Pancreas (tissue), 10 donors: ENCODE measurements at regions not wholly inside any gene's neighbourhood (a gene's known extent, or its start where the extent isn't known, plus 50 kb on each side); places are given as distances from the start of the nearest gene placed in this dataset.
"Not testable (repeated sequence)": the region's sequence is repeated elsewhere in the genome, so short reads cannot be mapped to it uniquely, and the experiment has no call there.

Experiments
- ATAC-seq, 4 donors: fragments of 200-7000 bp; cut with Tn5 transposase; one replicate each; pipeline versions ENCODE4 v1.8.0 to v1.9.1; 2020; ENCODE audit warnings: mild to moderate bottlenecking in 4 of 4, moderate library complexity in 4 of 4
- DNase-seq, 6 donors: peaks; one replicate each; pipeline ENCODE4 v3.0.0-alpha.2; 2020
- FAIRE-seq: peaks from 2 replicates; lab custom pipeline; 2012; peaks lifted over from hg19 to GRCh38; lab: Jason Lieb, UNC
- H3K27ac ChIP-seq, 4 donors: fragments of 200-600 bp; sonication (generic); 1 replicate in 3 of 4; 2 replicates in 1 of 4; pipeline versions ENCODE4 v1.5.0 to v1.8.0; 2020
- H3K27me3 ChIP-seq, 4 donors: fragments of 200-600 bp; one replicate each; pipeline ENCODE4 v1.8.0; 2021
- H3K36me3 ChIP-seq, 3 donors: fragments of 200-600 bp; sonication (generic) in 1 of 3; one replicate each; pipeline versions ENCODE4 v1.5.0 to v1.8.0; 2020 to 2021
- H3K4me1 ChIP-seq, 3 donors: fragments of 200-600 bp; one replicate each; pipeline ENCODE4 v1.8.0; 2021
- H3K4me3 ChIP-seq, 4 donors: fragments of 200-600 bp; sonication (generic) in 2 of 4; one replicate each; pipeline versions ENCODE4 v1.5.0 to v1.8.0; 2020 to 2021
- H3K9me3 ChIP-seq, 4 donors: fragments of 200-600 bp; one replicate each; pipeline ENCODE4 v1.8.0; 2021
- WGBS, 2 donors: extraction: QIAGEN DNeasy Blood & Tissue Kit; methylation state at CpG; one replicate each; pipeline ENCODE4 v1.1.7; 2013; 5-methylcytosine and 5-hydroxymethylcytosine counted together
- intact Hi-C, 3 donors: fragments of 100-400 bp; cut with DNase I; formaldehyde crosslinking; loops; one replicate each; pipeline versions ENCODE4 v1.11.1 to v1.14.2; 2022
- TF ChIP-seq, protein P1 (sequence below), 4 donors: fragments of 200-600 bp; sonication (generic) in 3 of 4; IDR thresholded peaks; one replicate each; pipeline versions ENCODE4 v1.5.0 to v1.8.0; 2021; ENCODE audit warnings: antibody characterized with exemption in 4 of 4
- donor health status: healthy with polysubstance abuse.
- donor health status: DM: no; HTN: no; CAD: no; lungs with moderate emphysema.
- donor health status: DM: no; HTN: no; CAD: no.
- donor health status: control.
- donor health status: control.
- donor health status: Bipolar disorder and iron deficiency.
- donor health status: DM: yes; HTN: yes; CAD: no.
- donor health status: DM: no; HTN: no; CAD: no.
- donor health status: DM: no; HTN: no; CAD: no.
- donor health status: DM: yes; HTN: yes; CAD: no.

DNA sequence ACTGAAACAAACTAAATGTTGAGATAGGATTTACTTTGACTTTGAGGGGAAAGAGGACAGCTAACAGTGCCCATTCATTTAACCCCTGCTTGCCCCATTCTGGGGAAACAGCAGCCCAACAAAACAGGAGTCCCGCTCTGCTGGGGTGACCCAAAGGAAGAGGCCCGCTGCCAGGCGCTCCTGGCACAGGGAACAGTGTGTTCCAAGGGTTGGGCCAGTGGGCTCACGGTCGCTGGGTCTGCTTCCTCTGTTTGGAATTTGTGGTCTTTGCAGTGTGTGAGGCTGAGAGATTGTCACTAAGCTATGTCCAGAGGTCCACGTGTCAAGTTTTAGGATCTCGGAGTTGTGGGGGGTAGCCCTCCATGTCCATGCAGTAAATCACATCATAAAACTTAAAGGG lies 250.4 kb upstream of the C2CD4B start:
- no peaks in the 10 kb centered on the region for H3K4me1 ChIP-seq
- ATAC-seq (no peak), DNase-seq (no peak), FAIRE-seq (no peak)
- H3K36me3 ChIP-seq, result no peaks in the 10 kb centered on the region
- TF ChIP-seq, protein P1, sequence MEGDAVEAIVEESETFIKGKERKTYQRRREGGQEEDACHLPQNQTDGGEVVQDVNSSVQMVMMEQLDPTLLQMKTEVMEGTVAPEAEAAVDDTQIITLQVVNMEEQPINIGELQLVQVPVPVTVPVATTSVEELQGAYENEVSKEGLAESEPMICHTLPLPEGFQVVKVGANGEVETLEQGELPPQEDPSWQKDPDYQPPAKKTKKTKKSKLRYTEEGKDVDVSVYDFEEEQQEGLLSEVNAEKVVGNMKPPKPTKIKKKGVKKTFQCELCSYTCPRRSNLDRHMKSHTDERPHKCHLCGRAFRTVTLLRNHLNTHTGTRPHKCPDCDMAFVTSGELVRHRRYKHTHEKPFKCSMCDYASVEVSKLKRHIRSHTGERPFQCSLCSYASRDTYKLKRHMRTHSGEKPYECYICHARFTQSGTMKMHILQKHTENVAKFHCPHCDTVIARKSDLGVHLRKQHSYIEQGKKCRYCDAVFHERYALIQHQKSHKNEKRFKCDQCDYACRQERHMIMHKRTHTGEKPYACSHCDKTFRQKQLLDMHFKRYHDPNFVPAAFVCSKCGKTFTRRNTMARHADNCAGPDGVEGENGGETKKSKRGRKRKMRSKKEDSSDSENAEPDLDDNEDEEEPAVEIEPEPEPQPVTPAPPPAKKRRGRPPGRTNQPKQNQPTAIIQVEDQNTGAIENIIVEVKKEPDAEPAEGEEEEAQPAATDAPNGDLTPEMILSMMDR (IDR thresholded peaks at IDR 0.05), result no peak
- no peak overlapping the region for H3K4me3 ChIP-seq
- intact Hi-C loops, result no loop called here
- no peak overlapping the region for H3K27ac ChIP-seq
- 89 to 91% methylated on average over 7 of the region's 7 CpGs for WGBS, 2 donors
- no peaks in the 10 kb centered on the region for H3K27me3 ChIP-seq
- no peaks in the 10 kb centered on the region for H3K9me3 ChIP-seq

DNA sequence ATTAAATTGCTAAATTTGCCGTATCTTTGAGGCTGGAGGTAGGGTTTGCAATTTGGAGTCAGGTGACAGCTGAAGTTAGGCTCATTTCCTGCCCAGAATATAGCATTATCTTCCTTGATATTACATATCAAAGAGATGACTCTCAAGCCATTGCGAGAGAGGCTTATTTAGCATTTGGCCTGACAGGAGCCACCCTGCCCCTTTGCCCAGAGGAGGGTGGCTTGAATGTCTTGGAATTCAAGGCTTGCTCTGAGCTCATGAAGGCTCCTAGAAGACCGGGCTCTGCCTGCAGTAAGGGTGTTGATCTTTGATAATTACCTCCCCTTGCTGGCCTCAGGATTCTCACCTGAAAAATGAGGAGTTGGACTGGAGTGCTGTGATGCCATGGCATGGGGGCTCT lies 251.4 kb upstream of the C2CD4B start:
- FAIRE-seq (no peak), ATAC-seq (no peak)
- no peaks in the 10 kb centered on the region for H3K4me1 ChIP-seq

DNA sequence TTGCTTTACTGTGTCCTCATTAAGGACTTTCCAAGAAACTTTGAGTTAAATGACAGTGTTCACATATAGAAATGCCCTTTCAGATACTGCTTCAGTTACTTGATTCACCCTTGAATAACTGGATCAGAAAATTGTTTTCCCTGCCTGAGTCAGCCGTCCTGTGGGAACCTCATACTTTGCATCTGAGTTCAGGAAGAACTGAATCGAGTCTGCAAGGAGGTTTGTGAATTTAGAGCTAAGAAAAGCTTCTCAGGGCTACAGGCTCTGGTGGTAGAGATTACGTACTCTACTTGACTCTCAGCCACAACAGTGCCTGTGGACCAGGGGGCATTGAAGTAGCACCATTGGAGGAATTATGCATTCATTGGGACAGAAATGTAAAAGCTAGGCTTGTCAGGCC lies 252.4 kb upstream of the C2CD4B start:
- H3K36me3 ChIP-seq, result no peaks in the 10 kb centered on the region
- no peak overlapping the region for H3K27ac ChIP-seq
- ATAC-seq, result no peak
- TF ChIP-seq, protein P1 (IDR thresholded peaks at IDR 0.05), result no peak
- 86 to 92% methylated on average over 3 of the region's 3 CpGs for WGBS, 2 donors
- no peak for FAIRE-seq
- no peaks in the 10 kb centered on the region for H3K4me1 ChIP-seq
- no peak for DNase-seq
- intact Hi-C loops, result no loop called here
- no peaks in the 10 kb centered on the region for H3K27me3 ChIP-seq
- H3K9me3 ChIP-seq, result no peaks in the 10 kb centered on the region
- H3K4me3 ChIP-seq, result no peak overlapping the region

More for the DNA sequence above, 251.4 kb upstream of the C2CD4B start:
- DNase-seq, result no peak
- TF ChIP-seq, protein P1 (IDR thresholded peaks at IDR 0.05), result no peak
- no peak overlapping the region for H3K4me3 ChIP-seq
- intact Hi-C loops, result no loop called here
- H3K27ac ChIP-seq, result no peak overlapping the region
- no peaks in the 10 kb centered on the region for H3K9me3 ChIP-seq
- no peaks in the 10 kb centered on the region for H3K36me3 ChIP-seq
- 94 to 95% methylated on average over 3 of the region's 3 CpGs for WGBS, 2 donors
- H3K27me3 ChIP-seq, result no peaks in the 10 kb centered on the region

DNA sequence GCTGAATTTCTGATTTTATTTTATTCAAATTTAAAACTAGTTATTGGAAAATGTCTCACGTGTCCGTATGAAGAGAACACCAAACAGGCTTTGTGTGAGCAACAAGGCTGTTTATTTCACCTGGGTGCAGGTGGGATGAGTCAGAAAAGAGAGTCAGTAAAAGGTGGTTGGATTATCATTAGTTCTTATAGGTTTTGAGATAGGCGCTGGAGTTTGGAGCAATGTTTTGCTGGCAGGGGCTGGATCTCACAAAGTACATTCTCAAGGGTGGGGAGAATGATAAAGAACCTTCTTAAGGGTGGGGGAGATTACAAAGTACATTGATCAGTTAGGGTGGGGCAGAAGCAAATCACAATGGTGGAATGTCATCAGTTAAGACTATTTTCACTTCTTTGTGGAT lies 253.4 kb upstream of the C2CD4B start:
- H3K4me1 ChIP-seq, H3K4me3 ChIP-seq, DNase-seq, H3K27ac ChIP-seq, ATAC-seq, H3K36me3 ChIP-seq, H3K27me3 ChIP-seq, intact Hi-C loops, FAIRE-seq, H3K9me3 ChIP-seq: not testable (repeated sequence)
- 94 to 96% methylated on average over 3 of the region's 3 CpGs for WGBS, 2 donors

DNA sequence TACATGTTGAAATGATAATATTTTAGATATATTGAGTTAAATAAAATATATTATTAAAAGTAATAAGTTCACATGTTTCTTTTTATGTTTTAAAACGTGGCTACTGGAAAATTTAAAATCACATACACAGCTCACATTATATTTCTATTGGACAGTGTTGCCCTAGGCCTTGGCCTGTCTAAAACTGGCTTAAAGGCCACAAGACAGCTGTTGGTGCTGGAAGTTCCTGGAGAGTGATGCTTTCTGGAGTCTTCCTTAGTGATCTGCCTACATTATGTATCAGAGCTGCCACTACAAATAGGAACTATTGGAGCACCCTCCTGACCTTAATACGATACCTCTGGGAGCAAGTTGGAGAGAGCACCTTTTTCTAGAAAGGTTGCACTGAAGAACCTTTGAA lies 254.1 kb upstream of the C2CD4B start:
- Histone ChIP-seq H3K4me3 (no peak overlapping the region), H3K27me3 (no peaks in the 10 kb centered on the region), H3K4me1 (no peaks in the 10 kb centered on the region), H3K27ac (no peak overlapping the region), H3K36me3 (no peaks in the 10 kb centered on the region), H3K9me3 (no peaks in the 10 kb centered on the region)
- WGBS, 2 donors, result 88% methylated on average over 2 of the region's 2 CpGs
- ATAC-seq (no peak), DNase-seq (no peak), FAIRE-seq (no peak)
- intact Hi-C loops, result no loop called here
- TF ChIP-seq, protein P1 (IDR thresholded peaks at IDR 0.05), result no peak

DNA sequence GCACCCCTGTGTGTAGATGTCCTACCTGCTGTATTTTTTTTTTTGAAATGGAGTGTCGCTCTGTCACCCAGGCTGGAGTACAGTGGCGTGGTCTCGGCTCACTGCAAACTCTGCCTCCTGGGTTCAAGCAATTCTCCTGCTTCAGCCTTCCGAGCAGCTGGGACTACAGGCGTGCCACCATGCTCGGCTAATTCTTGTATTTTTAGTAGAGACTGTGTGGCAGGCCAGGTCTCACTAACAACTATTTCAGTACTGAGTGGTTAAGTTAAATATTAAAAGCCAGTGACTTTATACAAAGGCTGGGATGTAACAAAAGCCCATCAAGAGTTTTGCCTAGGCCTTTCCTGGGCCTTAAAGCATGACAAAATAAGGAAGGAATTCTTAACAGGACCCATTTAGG lies 255.3 kb upstream of the C2CD4B start:
- 70 to 80% methylated on average over 6 of the region's 6 CpGs for WGBS, 2 donors
- H3K27ac ChIP-seq, H3K4me3 ChIP-seq, H3K4me1 ChIP-seq, ATAC-seq, intact Hi-C loops, H3K9me3 ChIP-seq, DNase-seq, FAIRE-seq, H3K36me3 ChIP-seq, H3K27me3 ChIP-seq: not testable (repeated sequence)
